Mammary epithelial cell (primary cell): ENCODE measurements at regions not wholly inside any gene's neighbourhood (a gene's known extent, or its start where the extent isn't known, plus 50 kb on each side); places are given as distances from the start of the nearest gene placed in this dataset.

Experiments used
- EZH2 ChIP-seq: IDR thresholded peaks from 2 replicates; pipeline ENCODE4 v1.6.1; 2012; ENCODE audit warnings: low read length, inconsistent platforms, borderline replicate concordance
- TF ChIP-seq, protein P1 (sequence below), 2 donors: IDR thresholded peaks in 1 of 2; conservative IDR thresholded peaks in 1 of 2; 2 replicates each; pipeline ENCODE4 v1.5.1; 2011 to 2012; ENCODE audit warnings: inconsistent platforms in 2 of 2, low read length in 2 of 2, mild to moderate bottlenecking in 2 of 2, control low read depth in 1 of 2, low read depth in 1 of 2; ENCODE audit not compliant: insufficient read depth in 1 of 2; ENCODE audit errors: extremely low read depth in 1 of 2

DNA sequence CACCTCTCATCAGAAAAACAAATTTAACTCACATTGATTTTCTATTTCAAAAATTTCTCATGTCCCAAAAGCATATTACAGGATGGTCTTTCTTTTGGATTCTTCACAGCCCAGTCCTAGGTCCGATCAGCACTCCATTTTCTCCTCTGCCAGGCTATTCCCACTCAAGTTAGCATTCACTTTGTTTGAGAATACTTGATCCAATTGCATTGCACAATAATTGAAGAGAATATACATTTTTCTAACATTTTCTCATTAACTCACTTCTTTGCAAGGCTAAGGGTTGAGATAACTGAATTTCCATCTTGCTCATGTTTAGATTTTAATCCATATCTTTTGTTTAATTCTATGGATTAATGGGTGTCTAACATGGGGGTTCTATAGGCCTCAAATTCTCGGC lies 716.1 kb downstream of the QKI start:
- TF ChIP-seq, protein P1, sequence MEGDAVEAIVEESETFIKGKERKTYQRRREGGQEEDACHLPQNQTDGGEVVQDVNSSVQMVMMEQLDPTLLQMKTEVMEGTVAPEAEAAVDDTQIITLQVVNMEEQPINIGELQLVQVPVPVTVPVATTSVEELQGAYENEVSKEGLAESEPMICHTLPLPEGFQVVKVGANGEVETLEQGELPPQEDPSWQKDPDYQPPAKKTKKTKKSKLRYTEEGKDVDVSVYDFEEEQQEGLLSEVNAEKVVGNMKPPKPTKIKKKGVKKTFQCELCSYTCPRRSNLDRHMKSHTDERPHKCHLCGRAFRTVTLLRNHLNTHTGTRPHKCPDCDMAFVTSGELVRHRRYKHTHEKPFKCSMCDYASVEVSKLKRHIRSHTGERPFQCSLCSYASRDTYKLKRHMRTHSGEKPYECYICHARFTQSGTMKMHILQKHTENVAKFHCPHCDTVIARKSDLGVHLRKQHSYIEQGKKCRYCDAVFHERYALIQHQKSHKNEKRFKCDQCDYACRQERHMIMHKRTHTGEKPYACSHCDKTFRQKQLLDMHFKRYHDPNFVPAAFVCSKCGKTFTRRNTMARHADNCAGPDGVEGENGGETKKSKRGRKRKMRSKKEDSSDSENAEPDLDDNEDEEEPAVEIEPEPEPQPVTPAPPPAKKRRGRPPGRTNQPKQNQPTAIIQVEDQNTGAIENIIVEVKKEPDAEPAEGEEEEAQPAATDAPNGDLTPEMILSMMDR (conservative IDR thresholded peaks at IDR 0.05 in 1 of 2, IDR thresholded peaks at IDR 0.05 in 1 of 2; ENCODE audit: extremely low read depth in 1 of 2, insufficient read depth in 1 of 2, low read depth in 1 of 2, low read length in 2 of 2): no peak
- TF ChIP-seq EZH2: no peak
